ENCODE measurements at regions not wholly inside any gene's neighbourhood (a gene's known extent, or its start where the extent isn't known, plus 50 kb on each side); places are given as distances from the start of the nearest gene placed in this dataset.

- TF ChIP-seq EZH2 (IDR thresholded peaks at IDR 0.05; ENCODE audit: borderline replicate concordance, low read length) (no peak), CTCF (conservative IDR thresholded peaks at IDR 0.05 in 1 of 2, IDR thresholded peaks at IDR 0.05 in 1 of 2; ENCODE audit: extremely low read depth in 1 of 2, insufficient read depth in 1 of 2, low read depth in 1 of 2, low read length in 2 of 2) (no peak)
Observed at GRCh38 chr20:9015984-9016324, 52.9 kb upstream of the PLCB4 start.
